Neural progenitor cell (in vitro differentiated cells): ENCODE measurements at regions not wholly inside any gene's neighbourhood (a gene's known extent, or its start where the extent isn't known, plus 50 kb on each side); places are given as distances from the start of the nearest gene placed in this dataset.

Source experiments
- DNase-seq: peaks from one replicate; pipeline ENCODE4 v3.0.0-alpha.2; 2016; ENCODE audit warnings: low spot score
- H2AFZ ChIP-seq: fragments of 200-600 bp; sonication (generic); replicated peaks from 2 replicates; pipeline ENCODE4 v1.6.1; 2016; ENCODE audit warnings: antibody characterized with exemption
- H3F3A ChIP-seq: fragments of 200-600 bp; sonication (generic); 2 replicates; pipeline ENCODE4 v1.6.1; 2016; ENCODE audit warnings: antibody characterized with exemption, low read depth
- H3K27ac ChIP-seq: fragments of 200-600 bp; sonication (generic); 2 replicates; pipeline ENCODE4 v1.5.1; 2016; ENCODE audit warnings: mild to moderate bottlenecking
- H3K27me3 ChIP-seq: fragments of 200-600 bp; sonication (generic); 2 replicates; pipeline ENCODE4 v1.6.1; 2016; ENCODE audit warnings: mild to moderate bottlenecking, moderate library complexity
- H3K36me3 ChIP-seq: fragments of 200-600 bp; sonication (generic); 2 replicates; pipeline ENCODE4 v1.5.1; 2016
- H3K4me1 ChIP-seq: fragments of 200-600 bp; sonication (generic); 2 replicates; pipeline ENCODE4 v1.6.1; 2016; ENCODE audit warnings: mixed run types
- H3K4me2 ChIP-seq: fragments of 200-600 bp; sonication (generic); 2 replicates; pipeline ENCODE4 v1.6.1; 2016
- H3K4me3 ChIP-seq: fragments of 200-600 bp; sonication (generic); 2 replicates; pipeline ENCODE4 v1.5.1; 2016
- H3K79me2 ChIP-seq: fragments of 200-600 bp; sonication (generic); 2 replicates; pipeline ENCODE4 v1.6.1; 2016; ENCODE audit warnings: low read depth
- H3K9ac ChIP-seq: fragments of 200-600 bp; sonication (generic); 2 replicates; pipeline ENCODE4 v1.6.1; 2016
- H3K9me3 ChIP-seq: fragments of 200-600 bp; sonication (generic); 2 replicates; pipeline ENCODE4 v1.5.1; 2016; ENCODE audit warnings: low read depth
- H4K20me1 ChIP-seq: fragments of 200-600 bp; sonication (generic); 2 replicates; pipeline ENCODE4 v1.6.1; 2016; ENCODE audit warnings: low read depth
- H3K27ac Mint-ChIP-seq: 3 replicates; pipeline ENCODE4 v1.8.0; 2021; ENCODE audit warnings: mixed read lengths
- H3K27me3 Mint-ChIP-seq: 2 replicates; pipeline ENCODE4 v1.8.0; 2022; ENCODE audit warnings: low read depth, mild to moderate bottlenecking, inconsistent platforms, moderate library complexity, mixed read lengths; ENCODE audit not compliant: insufficient read depth
- H3K36me3 Mint-ChIP-seq: 3 replicates; pipeline ENCODE4 v1.8.0; 2021; ENCODE audit warnings: mixed read lengths
- H3K4me1 Mint-ChIP-seq: 3 replicates; pipeline ENCODE4 v1.8.0; 2021; ENCODE audit warnings: mixed read lengths
- H3K4me3 Mint-ChIP-seq: 3 replicates; pipeline ENCODE4 v1.8.0; 2021; ENCODE audit warnings: mild to moderate bottlenecking, moderate library complexity, mixed read lengths
- H3K9me3 Mint-ChIP-seq: 3 replicates; pipeline ENCODE4 v1.8.0; 2020; ENCODE audit warnings: mixed read lengths
- EZH2 ChIP-seq: fragments of 200-600 bp; sonication (generic); IDR thresholded peaks from 2 replicates; pipeline ENCODE4 v1.6.1; 2017; ENCODE audit warnings: antibody characterized with exemption, mild to moderate bottlenecking, moderate library complexity
- EZH2phosphoT487 ChIP-seq: fragments of 200-600 bp; sonication (generic); IDR thresholded peaks from 2 replicates; pipeline ENCODE4 v1.6.1; 2017; ENCODE audit warnings: antibody characterized with exemption
- TF ChIP-seq, protein P1 (sequence below): fragments of 200-600 bp; sonication (generic); IDR thresholded peaks from 2 replicates; pipeline ENCODE4 v1.5.1; 2017; ENCODE audit warnings: antibody characterized with exemption, mild to moderate bottlenecking

DNA sequence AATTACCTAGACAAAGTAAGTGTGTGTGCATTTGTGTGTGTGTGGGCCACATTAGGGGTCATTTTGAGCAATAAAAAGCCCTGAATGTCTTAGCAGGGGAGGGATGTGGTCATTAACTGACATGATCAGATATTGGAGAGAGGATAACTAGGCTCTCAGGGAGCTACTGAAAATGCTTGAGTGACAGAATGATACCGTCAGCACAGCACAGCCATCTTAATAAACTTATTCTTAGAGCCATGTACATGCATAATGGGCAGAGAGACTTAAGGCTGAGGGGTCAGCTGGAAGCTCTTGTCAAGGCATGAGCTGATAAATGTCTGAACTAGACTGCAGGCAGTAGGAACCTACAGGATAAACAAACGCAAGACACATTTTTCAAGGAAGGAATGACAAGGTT, 239.1 kb upstream of the NCAM1 start:
- Mint-ChIP-seq H3K27me3 (peaks cover 3% of the 10 kb centered on the region), H3K4me3 (no peak overlapping the region), H3K4me1 (peaks cover 5% of the 10 kb centered on the region), H3K36me3 (no peaks in the 10 kb centered on the region), H3K9me3 (peaks cover 2% of the 10 kb centered on the region), H3K27ac (no peak overlapping the region)
- no peaks in the 10 kb centered on the region for H3K4me1 ChIP-seq
- no peaks in the 10 kb centered on the region for H3F3A ChIP-seq
- H3K9me3 ChIP-seq, result no peaks in the 10 kb centered on the region
- no peak overlapping the region for H3K9ac ChIP-seq
- H4K20me1 ChIP-seq, result no peaks in the 10 kb centered on the region
- H3K27me3 ChIP-seq, result no peaks in the 10 kb centered on the region
- no peak for DNase-seq
- no peak overlapping the region for H3K4me2 ChIP-seq
- no peaks in the 10 kb centered on the region for H3K79me2 ChIP-seq
- H3K27ac ChIP-seq, result no peak overlapping the region
- H3K4me3 ChIP-seq, result no peak overlapping the region
- TF ChIP-seq, protein P1, sequence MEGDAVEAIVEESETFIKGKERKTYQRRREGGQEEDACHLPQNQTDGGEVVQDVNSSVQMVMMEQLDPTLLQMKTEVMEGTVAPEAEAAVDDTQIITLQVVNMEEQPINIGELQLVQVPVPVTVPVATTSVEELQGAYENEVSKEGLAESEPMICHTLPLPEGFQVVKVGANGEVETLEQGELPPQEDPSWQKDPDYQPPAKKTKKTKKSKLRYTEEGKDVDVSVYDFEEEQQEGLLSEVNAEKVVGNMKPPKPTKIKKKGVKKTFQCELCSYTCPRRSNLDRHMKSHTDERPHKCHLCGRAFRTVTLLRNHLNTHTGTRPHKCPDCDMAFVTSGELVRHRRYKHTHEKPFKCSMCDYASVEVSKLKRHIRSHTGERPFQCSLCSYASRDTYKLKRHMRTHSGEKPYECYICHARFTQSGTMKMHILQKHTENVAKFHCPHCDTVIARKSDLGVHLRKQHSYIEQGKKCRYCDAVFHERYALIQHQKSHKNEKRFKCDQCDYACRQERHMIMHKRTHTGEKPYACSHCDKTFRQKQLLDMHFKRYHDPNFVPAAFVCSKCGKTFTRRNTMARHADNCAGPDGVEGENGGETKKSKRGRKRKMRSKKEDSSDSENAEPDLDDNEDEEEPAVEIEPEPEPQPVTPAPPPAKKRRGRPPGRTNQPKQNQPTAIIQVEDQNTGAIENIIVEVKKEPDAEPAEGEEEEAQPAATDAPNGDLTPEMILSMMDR, result no peak
- TF ChIP-seq EZH2phosphoT487 (no peak), EZH2 (no peak)
- H2AFZ ChIP-seq, result no peak overlapping the region
- H3K36me3 ChIP-seq, result no peaks in the 10 kb centered on the region

DNA sequence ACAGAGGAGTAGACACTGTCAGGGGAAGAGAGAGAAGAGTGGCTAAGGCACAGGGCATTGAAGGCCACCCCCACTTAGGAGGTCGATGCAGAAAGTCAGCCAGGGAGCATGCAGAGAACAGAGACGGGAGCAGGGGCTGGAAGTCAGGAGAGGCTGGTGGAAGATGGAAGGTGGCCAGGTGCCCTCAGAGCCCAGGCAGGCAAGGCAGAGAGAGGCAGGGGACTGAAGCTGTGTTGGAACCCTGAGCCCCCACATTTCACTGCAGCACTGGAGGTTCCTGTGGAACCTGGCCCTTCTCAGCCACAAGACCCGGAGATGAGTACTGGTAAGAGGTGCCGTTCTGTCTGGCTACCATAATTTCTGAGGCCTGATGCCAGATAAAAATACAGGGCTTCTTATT, 238.3 kb upstream of the NCAM1 start:
- H3K27me3 Mint-ChIP-seq, result peaks cover 3% of the 10 kb centered on the region
- H3K9me3 ChIP-seq, result no peaks in the 10 kb centered on the region
- H3K36me3 ChIP-seq, result no peaks in the 10 kb centered on the region
- DNase-seq, result no peak
- no peaks in the 10 kb centered on the region for H3K79me2 ChIP-seq
- no peak overlapping the region for H3K4me2 ChIP-seq
- no peak overlapping the region for H3K4me3 Mint-ChIP-seq
- no peak overlapping the region for H2AFZ ChIP-seq
- H3F3A ChIP-seq, result no peaks in the 10 kb centered on the region
- no peaks in the 10 kb centered on the region for H3K36me3 Mint-ChIP-seq
- no peak overlapping the region for H3K9ac ChIP-seq
- no peak overlapping the region for H3K4me3 ChIP-seq
- H3K27me3 ChIP-seq, result no peaks in the 10 kb centered on the region
- no peaks in the 10 kb centered on the region for H3K4me1 ChIP-seq
- no peak overlapping the region for H3K27ac Mint-ChIP-seq
- no peaks in the 10 kb centered on the region for H4K20me1 ChIP-seq
- H3K27ac ChIP-seq, result no peak overlapping the region
- peaks cover 5% of the 10 kb centered on the region for H3K4me1 Mint-ChIP-seq
- peaks cover 2% of the 10 kb centered on the region for H3K9me3 Mint-ChIP-seq
- TF ChIP-seq EZH2phosphoT487, result no peak
- TF ChIP-seq, protein P1, result no peak
- no peak for TF ChIP-seq EZH2

DNA sequence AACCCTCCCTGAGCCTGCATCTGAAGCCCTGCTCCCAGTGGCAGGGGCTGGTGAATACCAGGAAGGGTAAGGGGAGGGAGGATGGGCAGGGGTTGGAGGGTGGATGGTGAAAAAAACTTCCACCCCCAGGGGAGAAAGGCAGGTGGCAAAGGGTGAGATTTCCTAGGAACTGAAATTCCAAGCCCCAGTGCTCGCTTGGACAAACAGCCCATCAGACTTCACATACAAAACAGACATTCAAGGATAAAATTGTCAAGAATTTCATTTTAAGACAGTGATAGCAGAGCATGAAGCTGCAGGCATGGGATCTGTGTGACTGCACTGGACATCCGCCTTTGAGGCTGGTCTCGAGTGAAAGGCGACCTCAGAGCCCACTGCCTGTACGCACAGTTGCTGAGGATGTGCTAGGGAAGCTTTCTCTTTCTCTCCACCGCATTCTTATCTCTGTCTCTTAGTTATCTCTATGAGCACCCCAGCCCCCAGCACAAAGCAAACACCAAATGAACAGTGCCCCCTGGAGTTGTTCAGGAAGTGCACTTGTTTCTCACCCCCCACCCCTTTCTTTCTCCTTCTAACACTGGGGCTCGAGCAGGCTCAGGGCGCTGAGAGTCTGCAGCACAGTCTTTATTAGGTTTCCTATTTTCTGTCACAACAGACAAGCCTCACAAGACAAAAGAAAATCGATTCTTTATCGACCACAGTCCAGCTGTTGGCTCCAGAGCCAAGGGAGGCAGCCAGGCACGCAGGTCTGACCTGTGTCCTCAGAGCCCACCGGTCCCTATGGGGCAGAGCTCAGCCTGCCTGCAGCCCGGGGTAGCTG, 237.3 kb upstream of the NCAM1 start:
- Histone ChIP-seq H3K4me3 (no peak overlapping the region), H3F3A (no peaks in the 10 kb centered on the region), H3K36me3 (no peaks in the 10 kb centered on the region), H3K27ac (no peak overlapping the region), H3K79me2 (no peaks in the 10 kb centered on the region), H3K9ac (no peak overlapping the region), H3K4me1 (no peaks in the 10 kb centered on the region), H4K20me1 (no peaks in the 10 kb centered on the region), H3K4me2 (no peak overlapping the region), H3K9me3 (no peaks in the 10 kb centered on the region), H2AFZ (no peak overlapping the region), H3K27me3 (no peaks in the 10 kb centered on the region)
- Mint-ChIP-seq H3K4me1 (peaks cover 5% of the 10 kb centered on the region), H3K9me3 (peaks cover 2% of the 10 kb centered on the region), H3K4me3 (no peak overlapping the region), H3K27ac (peak overlapping the region; percentile 78), H3K36me3 (no peaks in the 10 kb centered on the region), H3K27me3 (peaks cover 5% of the 10 kb centered on the region)
- TF ChIP-seq EZH2phosphoT487 (no peak), EZH2 (no peak)
- TF ChIP-seq, protein P1, result no peak
- no peak for DNase-seq
